Effector memory CD8-positive, alpha-beta T cell (primary cell): ENCODE measurements at regions not wholly inside any gene's neighbourhood (a gene's known extent, or its start where the extent isn't known, plus 50 kb on each side); places are given as distances from the start of the nearest gene placed in this dataset.

Source experiments
- ATAC-seq: fragments of 150-1000 bp; cut with Tn5 transposase; replicated peaks from 2 replicates; pipeline ENCODE4 v1.10.0; 2021; ENCODE audit warnings: mild to moderate bottlenecking, moderate library complexity
- DNase-seq, 3 experiments: peaks; one replicate each; pipeline ENCODE4 v3.0.0; 2021
- H3K27ac Mint-ChIP-seq, 2 donors: one replicate each; pipeline ENCODE4 v1.8.0; 2022; ENCODE audit warnings: mild to moderate bottlenecking in 2 of 2, mixed read lengths in 2 of 2, moderate library complexity in 2 of 2
- H3K27me3 Mint-ChIP-seq, 2 donors: one replicate each; pipeline ENCODE4 v1.8.0; 2022; ENCODE audit warnings: mixed read lengths in 2 of 2
- H3K36me3 Mint-ChIP-seq: one replicate; pipeline ENCODE4 v1.8.0; 2022; ENCODE audit warnings: mild to moderate bottlenecking, moderate library complexity, mixed read lengths; ENCODE audit not compliant: insufficient read depth
- H3K4me1 Mint-ChIP-seq, 2 donors: one replicate each; pipeline ENCODE4 v1.8.0; 2022; ENCODE audit warnings: low read depth in 2 of 2, mixed read lengths in 2 of 2
- H3K4me3 Mint-ChIP-seq, 2 donors: one replicate each; pipeline ENCODE4 v1.8.0; 2022; ENCODE audit warnings: mild to moderate bottlenecking in 2 of 2, mixed read lengths in 2 of 2, moderate library complexity in 2 of 2
- H3K9me3 Mint-ChIP-seq, 2 donors: one replicate each; pipeline ENCODE4 v1.8.0; 2022; ENCODE audit warnings: mixed read lengths in 2 of 2

GRCh38 chr10:113967126-113967525 lies 76.5 kb upstream of the ADRB1 start:
- ATAC-seq (no peak), DNase-seq (no peak)
- Mint-ChIP-seq H3K4me1 (peaks cover 2 to 4% of the 10 kb centered on the region in 2 donors), H3K9me3 (peaks cover 0 to 3% of the 10 kb centered on the region in 2 donors), H3K27me3 (no peaks in the 10 kb centered on the region), H3K4me3 (no peak overlapping the region), H3K27ac (no peak overlapping the region), H3K36me3 (no peaks in the 10 kb centered on the region)

GRCh38 chr10:113970641-113971040 lies 73.0 kb upstream of the ADRB1 start:
- no peak overlapping the region for H3K4me3 Mint-ChIP-seq
- H3K27me3 Mint-ChIP-seq = peaks cover 7 to 10% of the 10 kb centered on the region in 2 donors
- H3K9me3 Mint-ChIP-seq = peaks cover 0 to 3% of the 10 kb centered on the region in 2 donors
- no peak for DNase-seq
- H3K36me3 Mint-ChIP-seq = no peaks in the 10 kb centered on the region
- no peak for ATAC-seq
- peaks cover 0 to 3% of the 10 kb centered on the region in 2 donors for H3K4me1 Mint-ChIP-seq
- peak overlapping the region in 1 of 2 donors; percentile 68 for H3K27ac Mint-ChIP-seq

GRCh38 chr10:113971349-113971973 lies 72.2 kb upstream of the ADRB1 start:
- no peaks in the 10 kb centered on the region for H3K36me3 Mint-ChIP-seq
- ATAC-seq (no peak), DNase-seq (no peak)
- peaks cover 7 to 10% of the 10 kb centered on the region in 2 donors for H3K27me3 Mint-ChIP-seq
- peaks cover 0 to 3% of the 10 kb centered on the region in 2 donors for H3K4me1 Mint-ChIP-seq
- no peak overlapping the region for H3K27ac Mint-ChIP-seq
- peaks cover 0 to 3% of the 10 kb centered on the region in 2 donors for H3K9me3 Mint-ChIP-seq
- no peak overlapping the region for H3K4me3 Mint-ChIP-seq

- Mint-ChIP-seq H3K36me3 (no peaks in the 10 kb centered on the region), H3K4me3 (no peak overlapping the region), H3K27me3 (peaks cover 7 to 10% of the 10 kb centered on the region in 2 donors), H3K27ac (no peak overlapping the region), H3K4me1 (peaks cover 3 to 4% of the 10 kb centered on the region in 2 donors), H3K9me3 (no peaks in the 10 kb centered on the region)
- no peak for ATAC-seq
- no peak for DNase-seq
Measured at GRCh38 chr10:113977174-113977573, 66.5 kb upstream of the ADRB1 start.

GRCh38 chr10:113978802-113979201 lies 64.9 kb upstream of the ADRB1 start:
- Mint-ChIP-seq H3K27me3 (peaks cover 7 to 10% of the 10 kb centered on the region in 2 donors), H3K4me3 (no peak overlapping the region), H3K9me3 (no peaks in the 10 kb centered on the region), H3K27ac (no peak overlapping the region), H3K36me3 (no peaks in the 10 kb centered on the region), H3K4me1 (peaks cover 9 to 13% of the 10 kb centered on the region in 2 donors)
- DNase-seq (no peak), ATAC-seq (no peak)

GRCh38 chr10:113979409-113979808 lies 64.3 kb upstream of the ADRB1 start:
- ATAC-seq (no peak), DNase-seq (no peak)
- peaks cover 7 to 10% of the 10 kb centered on the region in 2 donors for H3K27me3 Mint-ChIP-seq
- H3K4me3 Mint-ChIP-seq = no peak overlapping the region
- H3K27ac Mint-ChIP-seq = no peak overlapping the region
- H3K9me3 Mint-ChIP-seq = no peaks in the 10 kb centered on the region
- H3K4me1 Mint-ChIP-seq = peaks cover 11 to 15% of the 10 kb centered on the region in 2 donors
- H3K36me3 Mint-ChIP-seq = no peaks in the 10 kb centered on the region

- no peak for ATAC-seq
- Mint-ChIP-seq H3K4me3 (no peak overlapping the region), H3K9me3 (no peaks in the 10 kb centered on the region), H3K4me1 (peaks cover 8 to 15% of the 10 kb centered on the region in 2 donors), H3K27ac (no peak overlapping the region), H3K36me3 (no peaks in the 10 kb centered on the region), H3K27me3 (peaks cover 0 to 1% of the 10 kb centered on the region in 2 donors)
- DNase-seq = no peak
Measured at GRCh38 chr10:113980408-113981087, 63.1 kb upstream of the ADRB1 start.

- no peak for DNase-seq
- Mint-ChIP-seq H3K4me3 (no peak overlapping the region), H3K9me3 (no peaks in the 10 kb centered on the region), H3K27me3 (no peaks in the 10 kb centered on the region), H3K4me1 (peaks cover 8 to 15% of the 10 kb centered on the region in 2 donors), H3K36me3 (no peaks in the 10 kb centered on the region), H3K27ac (peak overlapping the region in 1 of 2 donors; percentile 20)
- no peak for ATAC-seq
Measured at GRCh38 chr10:113982296-113982695, 61.4 kb upstream of the ADRB1 start.

- H3K27me3 Mint-ChIP-seq = peaks cover 0 to 1% of the 10 kb centered on the region in 2 donors
- no peak for DNase-seq
- no peaks in the 10 kb centered on the region for H3K9me3 Mint-ChIP-seq
- no peaks in the 10 kb centered on the region for H3K36me3 Mint-ChIP-seq
- ATAC-seq = peak; percentile 32
- no peak overlapping the region for H3K27ac Mint-ChIP-seq
- no peak overlapping the region for H3K4me3 Mint-ChIP-seq
- H3K4me1 Mint-ChIP-seq = peaks cover 8 to 15% of the 10 kb centered on the region in 2 donors
Measured at GRCh38 chr10:113982769-113983168, 60.9 kb upstream of the ADRB1 start.

- DNase-seq = peak in 2 of 3 experiments; percentile 8 to 10
- H3K4me3 Mint-ChIP-seq = peak overlapping the region; percentile 58 to 73
Measured at GRCh38 chr10:113983552-113983951, 60.1 kb upstream of the ADRB1 start.

GRCh38 chr10:113985297-113985844 lies 58.3 kb upstream of the ADRB1 start:
- DNase-seq (no peak), ATAC-seq (no peak)
- Mint-ChIP-seq H3K36me3 (no peaks in the 10 kb centered on the region), H3K27me3 (peaks cover 0 to 16% of the 10 kb centered on the region in 2 donors), H3K4me3 (no peak overlapping the region), H3K4me1 (peaks cover 8 to 15% of the 10 kb centered on the region in 2 donors), H3K9me3 (no peaks in the 10 kb centered on the region), H3K27ac (no peak overlapping the region)

More at GRCh38 chr10:113983552-113983951, 60.1 kb upstream of the ADRB1 start:
- Mint-ChIP-seq H3K4me1 (peaks cover 8 to 15% of the 10 kb centered on the region in 2 donors), H3K9me3 (no peaks in the 10 kb centered on the region), H3K27me3 (peaks cover 0 to 9% of the 10 kb centered on the region in 2 donors), H3K36me3 (no peaks in the 10 kb centered on the region), H3K27ac (peak overlapping the region; percentile 42 to 44)
- peak; percentile 86 for ATAC-seq

- Mint-ChIP-seq H3K36me3 (no peaks in the 10 kb centered on the region), H3K4me1 (peaks cover 8 to 18% of the 10 kb centered on the region in 2 donors), H3K4me3 (no peak overlapping the region), H3K27ac (no peak overlapping the region), H3K9me3 (no peaks in the 10 kb centered on the region), H3K27me3 (peaks cover 0 to 23% of the 10 kb centered on the region in 2 donors)
- ATAC-seq = no peak
- no peak for DNase-seq
Measured at GRCh38 chr10:113986316-113986715, 57.4 kb upstream of the ADRB1 start.

GRCh38 chr10:113987156-113987555 lies 56.5 kb upstream of the ADRB1 start:
- H3K27me3 Mint-ChIP-seq = peaks cover 5 to 31% of the 10 kb centered on the region in 2 donors

More at GRCh38 chr10:113987156-113987555, 56.5 kb upstream of the ADRB1 start:
- Mint-ChIP-seq H3K9me3 (no peaks in the 10 kb centered on the region), H3K4me1 (peaks cover 8 to 18% of the 10 kb centered on the region in 2 donors), H3K27ac (no peak overlapping the region), H3K4me3 (no peak overlapping the region), H3K36me3 (no peaks in the 10 kb centered on the region)
- no peak for ATAC-seq
- no peak for DNase-seq
